LHCN-M2 (cell line): ENCODE measurements at regions not wholly inside any gene's neighbourhood (a gene's known extent, or its start where the extent isn't known, plus 50 kb on each side); places are given as distances from the start of the nearest gene placed in this dataset.
"Not testable (repeated sequence)": the region's sequence is repeated elsewhere in the genome, so short reads cannot be mapped to it uniquely, and the experiment has no call there.

Experiments
- DNase-seq: peaks from one replicate; pipeline ENCODE4 v3.0.0-alpha.2; 2012; ENCODE audit warnings: low read depth

GRCh38 chr6:122154155-122154554 lies 245.3 kb upstream of the HSF2 start:
- DNase-seq: no peak

DNA sequence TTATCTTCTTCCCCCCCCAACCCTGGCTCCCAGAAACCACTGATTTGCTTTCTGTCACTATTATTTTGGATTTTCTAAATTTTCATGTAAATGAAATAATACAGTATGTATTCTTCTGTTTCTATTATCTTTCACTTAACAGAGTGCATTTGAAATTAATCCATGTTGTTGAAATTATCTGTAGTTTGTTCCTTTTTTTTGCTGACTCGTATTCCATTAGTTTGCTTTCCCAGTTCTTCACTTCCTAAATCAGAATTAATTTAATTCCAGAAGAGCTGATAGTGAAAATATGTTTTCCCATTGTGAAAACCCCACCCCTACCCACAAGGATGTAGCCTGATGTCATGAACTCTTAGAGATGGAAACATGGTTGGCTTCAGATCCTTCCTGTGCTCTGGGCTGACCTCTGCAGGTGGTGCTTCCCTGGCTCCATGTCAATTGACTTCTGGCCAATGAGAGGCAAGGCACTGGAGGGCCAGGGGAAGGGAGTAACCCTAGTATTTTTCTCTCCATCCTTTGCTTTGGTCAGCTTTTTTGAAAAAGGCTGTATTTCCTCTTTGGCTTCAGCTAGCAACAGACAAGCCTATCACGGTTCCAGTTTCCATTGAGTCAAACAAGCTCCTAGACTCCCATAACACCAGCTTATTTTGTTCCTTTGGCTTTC lies 244.4 kb upstream of the HSF2 start:
- DNase-seq: no peak

DNA sequence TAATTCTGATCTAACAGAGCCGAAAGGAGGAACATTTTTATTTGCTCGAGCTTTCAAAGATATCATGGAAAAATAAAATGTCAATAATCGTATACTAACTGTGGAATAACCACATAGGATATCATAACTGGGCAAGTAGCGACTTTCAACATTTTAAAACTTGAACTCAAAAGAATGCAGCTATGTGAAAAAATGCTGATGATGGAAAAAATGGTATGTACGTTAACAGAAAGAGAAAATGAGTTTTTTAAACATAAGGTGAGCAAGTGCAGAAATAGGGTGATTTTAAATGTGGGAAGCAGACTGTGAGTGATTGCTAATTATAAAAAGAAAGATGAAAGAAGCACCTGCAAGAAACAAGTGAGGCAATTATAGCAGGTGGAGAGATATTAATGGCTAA lies 238.3 kb upstream of the HSF2 start:
- no peak for DNase-seq

DNA sequence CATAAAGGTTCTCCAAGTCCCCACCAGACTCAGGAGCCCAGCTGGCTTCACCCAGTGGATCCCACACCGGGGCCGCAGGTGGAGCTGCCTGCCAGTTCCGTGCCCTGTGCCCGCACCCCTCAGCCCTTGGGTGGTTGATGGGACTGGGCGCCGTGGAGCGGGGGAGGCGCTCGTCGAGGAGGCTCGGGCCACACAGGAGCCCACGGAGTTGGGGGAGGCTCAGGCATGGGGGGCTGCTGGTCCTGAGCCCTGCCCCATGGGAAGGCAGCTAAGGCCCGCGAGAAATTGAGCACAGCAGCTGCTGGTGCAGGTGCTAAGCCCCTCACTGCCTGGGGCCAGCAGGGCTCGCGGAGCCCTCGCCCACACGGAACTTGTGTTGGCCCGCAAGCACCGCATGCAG lies 234.4 kb upstream of the HSF2 start:
- DNase-seq: no peak

DNA sequence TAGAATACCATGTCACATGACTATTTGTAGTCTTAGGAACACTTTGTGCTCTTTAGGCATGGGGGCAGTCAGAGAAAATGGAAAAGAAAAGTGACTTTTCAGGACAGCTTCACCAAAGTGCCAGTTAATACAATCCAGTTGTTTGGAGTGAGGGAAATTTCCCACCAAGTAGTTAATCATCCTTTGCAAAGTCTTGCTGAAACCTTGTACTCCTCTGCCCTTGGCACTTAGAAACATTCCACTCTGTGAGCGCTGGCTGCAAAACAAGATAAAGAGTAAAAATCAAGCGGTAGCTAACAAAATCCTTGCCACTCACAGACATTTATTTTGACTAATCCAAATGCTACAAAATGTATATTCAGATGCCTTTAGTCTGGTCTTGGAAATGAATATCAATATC lies 229.2 kb upstream of the HSF2 start:
- DNase-seq: no peak

- no peak for DNase-seq
These were observed 220.5 kb upstream of the HSF2 start for GRCh38 chr6:122178988-122179387.

DNA sequence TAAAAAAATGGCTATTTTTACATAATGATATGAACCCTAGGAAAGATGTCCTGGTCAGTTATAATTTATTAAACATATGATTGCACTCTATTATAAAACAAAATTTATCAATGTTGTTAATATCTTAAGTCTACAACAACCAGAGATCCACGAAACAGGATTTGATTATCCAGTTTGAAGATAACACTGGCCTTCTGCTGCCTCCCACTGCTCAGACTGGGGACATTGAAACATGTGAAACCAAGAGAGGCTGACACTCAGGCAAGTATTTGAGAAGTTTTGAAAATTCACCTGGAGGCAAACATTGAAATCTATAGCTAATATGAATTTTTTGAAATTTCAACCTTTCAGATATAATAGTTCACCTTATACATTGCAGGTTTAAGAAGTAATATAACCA lies 219.3 kb upstream of the HSF2 start:
- peak; percentile 5 for DNase-seq

- DNase-seq: no peak
These were observed 217.4 kb upstream of the HSF2 start for GRCh38 chr6:122182061-122182460.

- peak; percentile 24 for DNase-seq
These were observed 215.0 kb upstream of the HSF2 start for GRCh38 chr6:122184401-122184827.

- DNase-seq: not testable (repeated sequence)
These were observed 214.0 kb upstream of the HSF2 start for GRCh38 chr6:122185458-122185857.

- no peak for DNase-seq
These were observed 212.3 kb upstream of the HSF2 start for GRCh38 chr6:122187186-122187585.

GRCh38 chr6:122198922-122199321 lies 200.5 kb upstream of the HSF2 start:
- no peak for DNase-seq

DNA sequence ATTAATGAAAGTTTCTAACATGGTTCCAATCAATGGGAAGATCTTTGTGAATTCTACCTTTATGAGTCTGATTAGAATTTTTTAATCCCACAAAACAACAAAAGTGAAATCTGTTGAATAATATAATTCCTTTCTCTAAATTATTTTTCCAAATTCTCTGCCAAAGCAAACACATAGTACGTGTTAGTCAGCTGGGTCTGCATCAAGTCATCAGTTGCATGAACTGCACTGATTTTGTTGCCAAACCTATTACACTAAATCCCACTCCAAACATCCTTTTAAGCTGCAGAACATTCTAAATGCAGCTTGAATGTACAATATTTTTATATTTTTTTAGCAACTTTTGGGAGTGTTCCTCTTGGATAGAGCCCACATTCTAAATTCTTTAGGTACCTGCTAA lies 199.0 kb upstream of the HSF2 start:
- peak; percentile 15 for DNase-seq

DNA sequence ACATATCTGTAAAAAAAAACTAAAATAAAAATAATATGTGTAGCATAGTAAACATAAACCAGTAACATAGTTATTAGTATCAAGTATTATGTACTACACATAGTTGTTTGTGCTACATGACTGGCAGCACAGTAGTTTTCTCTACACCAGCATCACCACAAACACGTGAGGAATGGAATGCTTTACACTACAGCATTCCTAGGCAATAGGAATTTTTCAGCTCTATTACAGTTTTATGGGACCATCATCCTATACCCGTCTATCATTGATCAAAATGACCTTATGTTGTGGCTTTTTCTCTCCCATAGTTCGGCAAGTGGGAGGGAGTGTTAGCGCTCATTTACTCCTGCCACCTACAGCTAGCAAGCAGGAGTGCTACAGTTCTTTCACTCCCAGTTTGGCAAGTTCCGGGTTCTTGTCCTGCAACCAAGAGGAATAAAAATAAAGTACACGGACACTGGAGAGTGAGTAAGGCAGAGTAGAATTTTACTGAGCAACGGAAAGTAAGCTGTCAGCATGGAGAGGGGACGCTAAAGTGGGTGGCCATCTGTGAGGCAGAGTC lies 196.8 kb upstream of the HSF2 start:
- DNase-seq: no peak

DNA sequence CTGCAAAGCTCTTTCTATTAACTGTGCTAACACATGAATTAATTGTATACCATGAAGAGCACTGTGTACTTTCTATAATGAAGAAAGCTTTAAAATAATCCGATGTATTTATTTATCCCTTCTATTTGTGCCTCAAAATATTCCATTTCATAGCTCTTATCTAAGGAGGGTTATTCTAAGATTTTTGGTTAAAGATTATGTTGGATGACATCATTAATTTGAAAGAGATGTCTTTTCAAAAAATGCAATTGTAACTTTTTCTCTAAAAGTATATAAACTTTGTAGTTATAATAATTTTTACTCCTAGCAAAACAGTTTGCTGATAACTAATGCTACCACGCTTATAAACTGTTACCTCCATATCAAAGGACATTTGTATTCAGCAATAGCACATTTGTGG lies 192.4 kb upstream of the HSF2 start:
- DNase-seq: no peak

GRCh38 chr6:122207794-122208193 lies 191.7 kb upstream of the HSF2 start:
- DNase-seq: peak; percentile 52

GRCh38 chr6:122214605-122215318 lies 184.7 kb upstream of the HSF2 start:
- DNase-seq: no peak

- no peak for DNase-seq
These were observed 179.2 kb upstream of the HSF2 start for GRCh38 chr6:122220254-122220653.

DNA sequence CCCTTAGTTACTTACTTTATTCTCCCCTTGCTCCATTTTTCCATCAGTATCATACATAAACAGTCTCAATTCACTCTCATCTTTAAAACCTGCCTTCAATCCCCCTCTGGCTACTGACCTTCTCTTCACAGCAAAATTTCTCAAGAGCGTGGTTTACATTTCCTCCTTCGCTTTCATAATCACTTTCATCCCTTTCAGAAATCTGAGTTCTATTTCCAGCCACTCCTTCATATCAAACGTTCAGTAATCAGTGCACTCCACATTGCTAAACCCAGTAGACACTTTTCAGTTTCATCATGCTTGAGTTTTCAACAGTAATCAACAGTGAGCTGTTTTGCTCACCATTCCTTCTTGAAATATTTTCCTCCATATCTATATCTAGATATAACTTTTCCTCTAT lies 176.7 kb upstream of the HSF2 start:
- DNase-seq: no peak

GRCh38 chr6:122223251-122223650 lies 176.2 kb upstream of the HSF2 start:
- DNase-seq: no peak

GRCh38 chr6:122238861-122239260 lies 160.6 kb upstream of the HSF2 start:
- DNase-seq: no peak

GRCh38 chr6:122246906-122247658 lies 152.4 kb upstream of the HSF2 start:
- DNase-seq: no peak
